ENCODE measurements at regions not wholly inside any gene's neighbourhood (a gene's known extent, or its start where the extent isn't known, plus 50 kb on each side); places are given as distances from the start of the nearest gene placed in this dataset.

- TF ChIP-seq EZH2 (IDR thresholded peaks at IDR 0.05; ENCODE audit: insufficient read depth, poor library complexity, severe bottlenecking) = no peak
- TF ChIP-seq EZH2phosphoT487 (IDR thresholded peaks at IDR 0.05; ENCODE audit: insufficient read depth, low read depth) = no peak
These were observed 265.1 kb downstream of the TJP1 start for GRCh38 chr15:29557171-29557570.
